ENCODE measurements at regions not wholly inside any gene's neighbourhood (a gene's known extent, or its start where the extent isn't known, plus 50 kb on each side); places are given as distances from the start of the nearest gene placed in this dataset.

GRCh38 chr1:214739621-214740238 is 136.7 kb downstream of the CENPF start:
- no peak for DNase-seq (ENCODE audit: extremely low spot score, unreplicated experiment)
- Mint-ChIP-seq H3K36me3 (no peaks in the 10 kb centered on the region), H3K27me3 (no peaks in the 10 kb centered on the region), H3K9me3 (peaks cover 1% of the 10 kb centered on the region), H3K4me3 (no peak overlapping the region), H3K27ac (no peak overlapping the region), H3K4me1 (ENCODE audit: unreplicated experiment) (no peaks in the 10 kb centered on the region)
- TF ChIP-seq CTCF (conservative IDR thresholded peaks at IDR 0.05) = no peak

DNA sequence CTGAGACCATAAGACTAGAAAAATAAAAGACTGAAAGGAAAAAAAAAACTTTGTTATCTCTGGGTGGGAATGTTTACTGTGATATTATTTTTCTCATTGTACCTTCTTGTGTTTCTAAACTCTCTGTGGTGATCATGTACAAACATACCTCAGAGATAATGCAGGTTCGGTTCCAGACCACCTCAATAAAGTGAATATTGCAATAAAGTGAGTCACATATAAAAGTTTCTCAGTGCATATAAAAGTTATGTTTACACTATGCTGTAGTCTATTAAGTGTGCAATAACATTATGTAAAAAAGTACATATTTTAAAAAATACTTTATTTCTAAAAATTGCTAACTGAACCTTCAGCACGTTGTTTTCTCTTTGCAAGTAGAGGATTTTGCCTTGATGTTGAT is 137.5 kb downstream of the CENPF start:
- H3K27me3 Mint-ChIP-seq = no peaks in the 10 kb centered on the region

DNA sequence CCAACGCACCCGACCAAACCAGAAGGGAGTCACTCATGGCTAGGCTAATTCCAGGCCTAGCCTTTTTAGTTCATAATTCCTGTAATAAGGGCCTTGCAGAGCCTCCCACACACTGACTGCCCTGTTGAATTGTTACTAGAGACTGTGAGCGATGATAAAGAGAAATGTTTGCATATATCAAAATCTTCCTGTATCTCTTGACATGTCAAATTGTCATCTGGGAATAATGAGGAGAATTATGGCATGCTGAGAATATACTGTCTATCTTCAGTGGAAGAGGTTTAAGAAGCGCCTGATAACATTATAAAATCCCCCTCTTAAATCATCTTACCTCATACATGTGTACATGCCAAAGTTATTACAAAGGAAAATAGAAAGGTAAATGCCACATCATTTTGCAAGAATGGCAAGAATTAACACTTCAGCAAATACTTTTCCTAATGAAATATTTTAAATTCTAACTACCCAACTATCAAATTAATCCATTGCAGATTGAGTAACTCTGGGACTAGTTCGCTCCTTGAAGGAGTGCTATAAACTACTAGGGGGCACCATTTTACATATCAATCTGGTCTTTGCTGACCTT is 144.1 kb downstream of the CENPF start:
- no peak for TF ChIP-seq CTCF (conservative IDR thresholded peaks at IDR 0.05)
- H3K27ac Mint-ChIP-seq = no peak overlapping the region
- H3K9me3 Mint-ChIP-seq = no peaks in the 10 kb centered on the region
- no peak for DNase-seq (ENCODE audit: extremely low spot score, unreplicated experiment)
- no peaks in the 10 kb centered on the region for H3K27me3 Mint-ChIP-seq
- no peaks in the 10 kb centered on the region for H3K36me3 Mint-ChIP-seq
- H3K4me1 Mint-ChIP-seq (ENCODE audit: unreplicated experiment) = peaks cover 4% of the 10 kb centered on the region
- no peak overlapping the region for H3K4me3 Mint-ChIP-seq

More for the DNA sequence above, 137.5 kb downstream of the CENPF start:
- no peaks in the 10 kb centered on the region for H3K9me3 Mint-ChIP-seq
- no peak overlapping the region for H3K27ac Mint-ChIP-seq
- DNase-seq (ENCODE audit: extremely low spot score, unreplicated experiment) = no peak
- no peaks in the 10 kb centered on the region for H3K4me1 Mint-ChIP-seq (ENCODE audit: unreplicated experiment)
- no peaks in the 10 kb centered on the region for H3K36me3 Mint-ChIP-seq
- H3K4me3 Mint-ChIP-seq = no peak overlapping the region
- no peak for TF ChIP-seq CTCF (conservative IDR thresholded peaks at IDR 0.05)

GRCh38 chr1:214753236-214753852 is 150.3 kb downstream of the CENPF start:
- H3K27me3 Mint-ChIP-seq = no peaks in the 10 kb centered on the region
- no peaks in the 10 kb centered on the region for H3K36me3 Mint-ChIP-seq
- no peak overlapping the region for H3K27ac Mint-ChIP-seq
- DNase-seq (ENCODE audit: extremely low spot score, unreplicated experiment) = no peak
- peaks cover 8% of the 10 kb centered on the region for H3K9me3 Mint-ChIP-seq
- H3K4me3 Mint-ChIP-seq = no peak overlapping the region
- TF ChIP-seq CTCF (conservative IDR thresholded peaks at IDR 0.05) = no peak
- no peaks in the 10 kb centered on the region for H3K4me1 Mint-ChIP-seq (ENCODE audit: unreplicated experiment)

DNA sequence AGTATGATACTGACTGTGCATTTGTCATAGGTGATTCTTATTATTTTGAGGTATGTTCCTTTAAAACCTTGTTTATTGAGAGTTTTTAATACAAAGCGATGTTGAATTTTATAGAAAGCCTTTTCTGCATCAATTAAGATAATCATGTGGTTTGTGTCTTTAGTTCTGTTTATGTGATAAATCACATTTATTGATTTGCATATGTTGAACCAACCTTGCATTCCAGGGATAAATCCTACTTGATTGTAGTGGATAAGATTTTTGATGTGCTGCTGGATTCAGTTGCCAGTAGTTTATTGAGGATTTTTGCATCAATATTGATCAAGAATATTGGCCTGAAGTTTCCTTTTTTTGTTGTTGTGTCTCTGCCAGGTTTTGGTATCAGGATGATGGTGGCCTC is 158.0 kb downstream of the CENPF start:
- Mint-ChIP-seq H3K4me3 (no peak overlapping the region), H3K27ac (no peak overlapping the region), H3K27me3 (no peaks in the 10 kb centered on the region), H3K36me3 (no peaks in the 10 kb centered on the region), H3K4me1 (ENCODE audit: unreplicated experiment) (no peaks in the 10 kb centered on the region), H3K9me3 (peaks cover 13% of the 10 kb centered on the region)
- no peak for TF ChIP-seq CTCF (conservative IDR thresholded peaks at IDR 0.05)
- DNase-seq (ENCODE audit: extremely low spot score, unreplicated experiment) = no peak

All from type B pancreatic cell (in vitro differentiated cells).